Endothelial cell of umbilical vein (primary cell): ENCODE measurements at regions not wholly inside any gene's neighbourhood (a gene's known extent, or its start where the extent isn't known, plus 50 kb on each side); places are given as distances from the start of the nearest gene placed in this dataset.
A peak's percentile ranks its signal among the peaks of the same experiment; 100 is the strongest.

ENCODE experiments used
- BruUV-seq: library from RNA; stranded (reverse); fragments of 400-500 nt; replicated peaks from 2 replicates; lab custom pipeline; 2021; lab: Mats Ljungman, UMichigan
- CTCF ChIA-PET: fragments of 300-600, 350-600 bp; sonication (Branson Sonifier 250); formaldehyde crosslinking; loops from one replicate; lab custom pipeline; 2021; ENCODE audit warnings: antibody characterized with exemption, inconsistent platforms; lab: Charles Lee
- POLR2A ChIA-PET: fragments of 300-600, 350-600 bp; sonication (Branson Sonifier 250); formaldehyde crosslinking; loops from one replicate; lab custom pipeline; 2021; ENCODE audit warnings: antibody characterized with exemption, inconsistent platforms; lab: Charles Lee
- DNase-seq: peaks from one replicate; pipeline ENCODE4 v3.0.0-alpha.2; 2011; ENCODE audit warnings: low read depth, low spot score
- FAIRE-seq: peaks from 2 replicates; lab custom pipeline; 2011; peaks lifted over from hg19 to GRCh38; lab: Jason Lieb, UNC
- H2AFZ ChIP-seq: 2 replicates; pipeline ENCODE4 v1.6.0; 2012; ENCODE audit warnings: low read depth, low read length, control low read depth, inconsistent platforms
- H3K27ac ChIP-seq: 2 replicates; pipeline ENCODE4 v1.5.1; 2011; ENCODE audit warnings: low read depth, mild to moderate bottlenecking, control low read depth, low read length, moderate library complexity; ENCODE audit not compliant: insufficient read depth
- H3K27me3 ChIP-seq, 2 experiments: 2 replicates each; pipeline versions ENCODE4 v1.6.0 to v1.6.1; 2011; ENCODE audit warnings: low read length in 2 of 2, mixed read lengths in 1 of 2; ENCODE audit not compliant: control insufficient read depth in 2 of 2, insufficient read depth in 2 of 2
- H3K36me3 ChIP-seq, 2 experiments: 2 replicates in 1 of 2; 3 replicates in 1 of 2; pipeline ENCODE4 v1.5.1; 2011; ENCODE audit warnings: low read length in 2 of 2, mild to moderate bottlenecking in 1 of 2, moderate library complexity in 1 of 2; ENCODE audit not compliant: control insufficient read depth in 2 of 2, insufficient read depth in 2 of 2; ENCODE audit errors: extremely low read depth in 1 of 2
- H3K4me1 ChIP-seq: 3 replicates; pipeline ENCODE4 v1.5.1; 2011; ENCODE audit warnings: mild to moderate bottlenecking, low read length; ENCODE audit not compliant: control insufficient read depth, insufficient read depth; ENCODE audit errors: extremely low read depth
- H3K4me2 ChIP-seq: 2 replicates; pipeline ENCODE4 v1.6.1; 2011; ENCODE audit warnings: low read length, control low read depth, mixed read lengths; ENCODE audit not compliant: insufficient read depth
- H3K4me3 ChIP-seq, 3 experiments: fragments of 200-600 bp in 1 of 3; sonication (generic), shearing (Covaris generic) in 1 of 3; replicated peaks in 1 of 3; 2 replicates each; pipeline ENCODE4 v1.5.1; 2011 to 2016; ENCODE audit warnings: control low read depth in 3 of 3, low read length in 3 of 3, mild to moderate bottlenecking in 2 of 3, inconsistent platforms in 1 of 3, low read depth in 1 of 3, moderate library complexity in 1 of 3; ENCODE audit not compliant: insufficient read depth in 1 of 3
- H3K79me2 ChIP-seq: 2 replicates; pipeline ENCODE4 v1.6.0; 2012; ENCODE audit warnings: low read length, inconsistent platforms; ENCODE audit not compliant: control insufficient read depth, insufficient read depth
- H3K9ac ChIP-seq: replicated peaks from 2 replicates; pipeline ENCODE3; 2011; ENCODE audit warnings: low read length, control low read depth; ENCODE audit not compliant: insufficient read depth; ENCODE audit errors: extremely low read depth
- H3K9me1 ChIP-seq: replicated peaks from 3 replicates; pipeline ENCODE4 v1.6.0; 2011; ENCODE audit warnings: mild to moderate bottlenecking, low read length; ENCODE audit not compliant: control insufficient read depth, insufficient read depth; ENCODE audit errors: extremely low read depth
- H3K9me3 ChIP-seq: replicated peaks from 2 replicates; pipeline ENCODE4 v1.5.1; 2012; ENCODE audit warnings: low read length, inconsistent platforms; ENCODE audit not compliant: control insufficient read depth, insufficient read depth
- H4K20me1 ChIP-seq: replicated peaks from 2 replicates; pipeline ENCODE3; 2011; ENCODE audit warnings: mild to moderate bottlenecking, low read length; ENCODE audit not compliant: control insufficient read depth, insufficient read depth; ENCODE audit errors: extremely low read depth
- CTCF ChIP-seq, 2 donors: IDR thresholded peaks; 1 replicate in 1 of 2; 2 replicates in 1 of 2; pipeline ENCODE4 v1.5.1; 2011; ENCODE audit warnings: low read length in 2 of 2, mild to moderate bottlenecking in 2 of 2, moderate library complexity in 2 of 2, control low read depth in 1 of 2, inconsistent platforms in 1 of 2, low read depth in 1 of 2; ENCODE audit not compliant: insufficient read depth in 1 of 2; ENCODE audit errors: extremely low read depth in 1 of 2
- EZH2 ChIP-seq: IDR thresholded peaks from 2 replicates; pipeline ENCODE4 v1.6.1; 2012; ENCODE audit warnings: borderline replicate concordance, low read depth, mild to moderate bottlenecking, moderate library complexity, low read length, inconsistent platforms; ENCODE audit not compliant: severe bottlenecking
- FOS ChIP-seq: IDR thresholded peaks from 2 replicates; pipeline ENCODE4 v1.6.1; 2011; ENCODE audit warnings: mild to moderate bottlenecking, low read length, moderate library complexity, borderline replicate concordance; ENCODE audit not compliant: insufficient read depth
- GATA2 ChIP-seq: IDR thresholded peaks from 2 replicates; pipeline ENCODE4 v1.7.0; 2011; ENCODE audit warnings: low read depth, mild to moderate bottlenecking, moderate library complexity, mixed read lengths, low read length; ENCODE audit not compliant: insufficient read length, insufficient read depth
- JUN ChIP-seq: IDR thresholded peaks from 2 replicates; pipeline ENCODE4 v1.6.1; 2011; ENCODE audit warnings: borderline replicate concordance, low read depth; ENCODE audit not compliant: insufficient read length, insufficient read depth
- MYC ChIP-seq: IDR thresholded peaks from one replicate; pipeline ENCODE4 v1.6.1; 2011; ENCODE audit warnings: mild to moderate bottlenecking, low read depth, low read length
- POLR2A ChIP-seq: IDR thresholded peaks from 2 replicates; pipeline ENCODE4 v1.6.1; 2012; ENCODE audit warnings: low read depth, mild to moderate bottlenecking, control low read depth, low read length
- POLR2AphosphoS5 ChIP-seq: IDR thresholded peaks from 2 replicates; pipeline ENCODE4 v1.6.1; 2012; ENCODE audit warnings: low read depth, mild to moderate bottlenecking, control low read depth, low read length, moderate library complexity; ENCODE audit not compliant: insufficient read depth
- dilution Hi-C: fragments of 300-500 bp; cut with MboI; formaldehyde crosslinking; loops from one replicate; pipeline ENCODE4 v1.15.0; 2019; ENCODE audit warnings: low sequenced_read_pairs; ENCODE audit not compliant: extremely low pct_ligation_motif_present
- intact Hi-C: fragments of 100-400 bp; cut with micrococcal nuclease; formaldehyde crosslinking; loops from one replicate; pipeline ENCODE4 v1.10.0; 2022
- TF ChIP-seq, protein P1 (sequence below): IDR thresholded peaks from 2 replicates; pipeline ENCODE4 v1.6.1; 2011; ENCODE audit not compliant: insufficient read depth, insufficient read length

GRCh38 chr6:149166336-149166735, 151.2 kb upstream of the TAB2 start:
- no peak overlapping the region for H3K4me3 ChIP-seq
- FAIRE-seq (no peak), DNase-seq (peak; percentile 53)
- no peaks in the 10 kb centered on the region for H3K79me2 ChIP-seq
- H4K20me1 ChIP-seq, result no peaks in the 10 kb centered on the region
- no peaks in the 10 kb centered on the region for H3K36me3 ChIP-seq
- H3K27ac ChIP-seq, result no peak overlapping the region
- TF ChIP-seq GATA2 (peak; percentile 30), FOS (no peak), CTCF (IDR thresholded peaks at IDR 0.05; ENCODE audit: extremely low read depth in 1 of 2, insufficient read depth in 1 of 2, low read depth in 1 of 2, low read length in 2 of 2) (no peak)
- POLR2A ChIA-PET, result no interaction called here
- H3K9ac ChIP-seq, result no peak overlapping the region
- no peaks in the 10 kb centered on the region for H3K9me3 ChIP-seq
- CTCF ChIA-PET, result interaction anchor here (1.0 to 1.5 kb wide), 2 partner anchors 21 to 138 kb away, joined by 4 read pairs; no protein-coding TSS in a partner anchor
- BruUV-seq, result no TSS peak
- no peak overlapping the region for H3K4me2 ChIP-seq
- intact Hi-C loops, result no loop called here
- H3K27me3 ChIP-seq, result peaks cover 0 to 3% of the 10 kb centered on the region in 2 experiments
- no peaks in the 10 kb centered on the region for H3K9me1 ChIP-seq
- dilution Hi-C loops, result no loop called here
- H3K4me1 ChIP-seq, result peaks cover 5% of the 10 kb centered on the region
- no peak overlapping the region for H2AFZ ChIP-seq

GRCh38 chr6:149166747-149167146, 150.8 kb upstream of the TAB2 start:
- TF ChIP-seq FOS, result no peak
- no peak for TF ChIP-seq MYC
- TF ChIP-seq GATA2, result no peak
- TF ChIP-seq, protein P1, sequence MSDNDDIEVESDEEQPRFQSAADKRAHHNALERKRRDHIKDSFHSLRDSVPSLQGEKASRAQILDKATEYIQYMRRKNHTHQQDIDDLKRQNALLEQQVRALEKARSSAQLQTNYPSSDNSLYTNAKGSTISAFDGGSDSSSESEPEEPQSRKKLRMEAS, result no peak
- TF ChIP-seq POLR2AphosphoS5, result no peak
- TF ChIP-seq POLR2A, result no peak
- TF ChIP-seq CTCF (IDR thresholded peaks at IDR 0.05; ENCODE audit: extremely low read depth in 1 of 2, insufficient read depth in 1 of 2, low read depth in 1 of 2, low read length in 2 of 2), result no peak
- no peak for TF ChIP-seq EZH2
- TF ChIP-seq JUN, result no peak
- no peaks in the 10 kb centered on the region for H4K20me1 ChIP-seq
- no peaks in the 10 kb centered on the region for H3K36me3 ChIP-seq
- no peak for FAIRE-seq
- H3K9me1 ChIP-seq, result no peaks in the 10 kb centered on the region
- CTCF ChIA-PET, result interaction anchor here (1.0 to 1.5 kb wide), 2 partner anchors 22 to 138 kb away, joined by 4 read pairs; no protein-coding TSS in a partner anchor
- H3K4me3 ChIP-seq, result no peak overlapping the region
- H3K9ac ChIP-seq, result no peak overlapping the region
- peaks cover 5% of the 10 kb centered on the region for H3K4me1 ChIP-seq
- H3K27me3 ChIP-seq, result peaks cover 0 to 3% of the 10 kb centered on the region in 2 experiments
- H3K4me2 ChIP-seq, result no peak overlapping the region
- H3K79me2 ChIP-seq, result no peaks in the 10 kb centered on the region
- no peaks in the 10 kb centered on the region for H3K9me3 ChIP-seq
- no peak overlapping the region for H3K27ac ChIP-seq
- no TSS peak for BruUV-seq
- intact Hi-C loops, result no loop called here
- dilution Hi-C loops, result no loop called here
- POLR2A ChIA-PET, result no interaction called here
- DNase-seq, result peak; percentile 52
- no peak overlapping the region for H2AFZ ChIP-seq
